ENCODE measurements at regions not wholly inside any gene's neighbourhood (a gene's known extent, or its start where the extent isn't known, plus 50 kb on each side); places are given as distances from the start of the nearest gene placed in this dataset.

DNA sequence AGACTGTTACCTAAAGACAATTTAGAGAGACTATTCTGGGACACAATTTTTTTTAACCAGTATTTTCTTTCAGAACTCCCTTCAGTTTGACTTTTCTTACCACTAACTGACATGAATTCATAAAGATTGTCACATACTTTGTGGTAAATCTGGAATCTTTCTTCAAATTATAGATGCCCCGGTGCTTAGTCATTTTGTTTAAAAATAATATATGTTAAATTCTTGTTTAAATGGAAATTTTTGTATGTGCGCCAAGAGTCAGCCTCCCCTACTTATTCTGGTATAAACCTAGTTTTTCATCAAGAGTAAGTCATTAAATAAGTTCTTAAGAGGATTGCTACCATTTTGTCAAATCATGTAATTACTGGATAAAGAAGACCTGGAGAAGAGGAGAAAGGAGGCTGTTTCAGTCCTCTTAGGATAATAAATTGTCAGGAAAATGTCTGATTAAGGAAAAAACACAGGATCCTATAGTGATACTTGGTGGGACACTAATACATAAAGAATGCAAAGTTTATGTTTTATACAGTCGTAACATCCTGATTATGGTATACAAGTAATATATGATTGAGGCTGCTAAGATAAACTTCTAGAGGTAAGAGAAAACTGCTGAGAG, 424.4 kb downstream of the PMP22 start:
- H3K9me3 ChIP-seq (ENCODE audit: control insufficient read depth in 1 of 2, low read length in 2 of 2): no peaks in the 10 kb centered on the region
- no peaks in the 10 kb centered on the region for H3K36me3 ChIP-seq (ENCODE audit: control insufficient read depth in 1 of 2, insufficient read depth in 2 of 2, low read length in 2 of 2)
- H3K27me3 ChIP-seq (ENCODE audit: low read depth, low read length): no peaks in the 10 kb centered on the region
- H3K4me3 ChIP-seq (ENCODE audit: low read depth in 1 of 2, low read length in 2 of 2): no peak overlapping the region
- no peak overlapping the region for H3K27ac ChIP-seq (ENCODE audit: low read length)
- H3K4me1 ChIP-seq (ENCODE audit: control insufficient read depth in 1 of 2, insufficient read depth in 2 of 2, low read length in 2 of 2): no peaks in the 10 kb centered on the region

DNA sequence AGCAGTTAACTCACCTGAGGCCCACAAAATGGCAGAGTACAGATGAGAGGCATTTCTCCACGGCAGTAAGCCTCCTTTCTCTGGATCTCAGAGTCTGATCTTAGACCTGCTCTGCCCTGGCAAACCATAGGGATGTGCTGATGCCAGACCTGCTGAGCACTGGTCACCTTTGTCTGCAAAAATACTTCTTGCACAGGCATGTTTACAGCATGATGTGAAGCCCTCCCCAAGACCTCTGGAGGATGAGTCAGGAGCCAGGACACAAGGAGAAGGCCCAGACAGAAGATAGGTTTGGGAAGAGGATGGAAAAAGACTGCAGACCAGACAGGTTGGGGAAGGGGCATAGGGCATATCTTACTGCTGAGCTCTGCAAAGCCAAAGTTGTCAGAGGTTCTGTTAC, 426.6 kb downstream of the PMP22 start:
- Histone ChIP-seq H3K4me3 (ENCODE audit: low read depth in 1 of 2, low read length in 2 of 2) (no peak overlapping the region), H3K4me1 (ENCODE audit: control insufficient read depth in 1 of 2, insufficient read depth in 2 of 2, low read length in 2 of 2) (no peaks in the 10 kb centered on the region), H3K27ac (ENCODE audit: low read length) (no peak overlapping the region), H3K36me3 (ENCODE audit: control insufficient read depth in 1 of 2, insufficient read depth in 2 of 2, low read length in 2 of 2) (no peaks in the 10 kb centered on the region), H3K27me3 (ENCODE audit: low read depth, low read length) (no peaks in the 10 kb centered on the region), H3K9me3 (ENCODE audit: control insufficient read depth in 1 of 2, low read length in 2 of 2) (no peaks in the 10 kb centered on the region)

DNA sequence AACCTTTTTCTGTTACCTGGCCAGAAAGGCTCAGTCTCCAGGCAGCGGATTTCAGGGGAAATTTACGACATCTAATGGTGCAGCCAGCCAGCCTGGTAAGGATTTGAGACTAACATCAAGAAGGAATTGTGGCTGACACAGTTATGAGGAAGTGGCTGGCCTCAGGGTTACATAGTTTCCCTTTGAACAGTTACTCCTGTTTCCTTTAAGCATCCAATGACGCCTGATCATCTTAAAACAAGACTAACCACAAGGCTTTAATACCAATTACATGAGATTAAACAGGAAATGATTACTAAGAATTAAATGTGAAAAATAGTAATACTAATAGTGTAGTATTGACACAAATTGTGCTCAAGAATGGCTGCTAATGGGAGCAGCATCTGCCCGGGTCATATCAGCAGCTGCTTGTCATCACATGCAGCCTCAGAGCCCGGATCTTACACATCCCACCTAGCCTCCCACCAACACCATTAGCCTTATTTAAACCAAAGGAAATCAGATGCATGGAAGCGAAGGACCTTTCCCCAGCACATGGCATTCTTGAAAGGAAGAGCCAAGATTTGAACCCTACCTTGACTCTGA, 431.8 kb downstream of the PMP22 start:
- H3K4me3 ChIP-seq (ENCODE audit: low read depth in 1 of 2, low read length in 2 of 2): no peak overlapping the region
- H3K27me3 ChIP-seq (ENCODE audit: low read depth, low read length): no peaks in the 10 kb centered on the region
- no peaks in the 10 kb centered on the region for H3K9me3 ChIP-seq (ENCODE audit: control insufficient read depth in 1 of 2, low read length in 2 of 2)
- H3K27ac ChIP-seq (ENCODE audit: low read length): no peak overlapping the region
- H3K36me3 ChIP-seq (ENCODE audit: control insufficient read depth in 1 of 2, insufficient read depth in 2 of 2, low read length in 2 of 2): no peaks in the 10 kb centered on the region
- no peaks in the 10 kb centered on the region for H3K4me1 ChIP-seq (ENCODE audit: control insufficient read depth in 1 of 2, insufficient read depth in 2 of 2, low read length in 2 of 2)

DNA sequence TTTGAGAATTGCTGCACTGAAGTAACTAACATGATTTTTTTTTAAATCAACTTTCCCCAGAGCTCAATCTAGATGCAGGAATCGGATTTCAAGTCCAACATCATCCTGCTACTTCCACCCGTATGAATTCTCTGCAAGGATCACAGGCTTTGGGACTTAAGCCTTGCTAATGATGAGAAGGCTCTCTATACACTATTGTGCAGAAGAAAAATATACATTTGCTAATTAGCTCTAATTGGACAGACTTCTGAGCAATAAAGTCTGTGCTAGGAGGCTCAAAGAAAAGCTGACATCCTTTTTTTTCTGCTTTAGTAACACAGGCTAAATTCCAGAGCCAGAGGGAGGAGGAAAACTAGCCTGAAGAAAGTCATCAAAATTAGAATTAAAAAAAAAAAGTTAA, 433.6 kb downstream of the PMP22 start:
- Histone ChIP-seq H3K36me3 (ENCODE audit: control insufficient read depth in 1 of 2, insufficient read depth in 2 of 2, low read length in 2 of 2) (no peaks in the 10 kb centered on the region), H3K9me3 (ENCODE audit: control insufficient read depth in 1 of 2, low read length in 2 of 2) (no peaks in the 10 kb centered on the region), H3K4me3 (ENCODE audit: low read depth in 1 of 2, low read length in 2 of 2) (no peak overlapping the region), H3K27me3 (ENCODE audit: low read depth, low read length) (no peaks in the 10 kb centered on the region), H3K27ac (ENCODE audit: low read length) (no peak overlapping the region), H3K4me1 (ENCODE audit: control insufficient read depth in 1 of 2, insufficient read depth in 2 of 2, low read length in 2 of 2) (no peaks in the 10 kb centered on the region)

- no peaks in the 10 kb centered on the region for H3K36me3 ChIP-seq (ENCODE audit: control insufficient read depth in 1 of 2, insufficient read depth in 2 of 2, low read length in 2 of 2)
- no peaks in the 10 kb centered on the region for H3K27me3 ChIP-seq (ENCODE audit: low read depth, low read length)
- H3K4me1 ChIP-seq (ENCODE audit: control insufficient read depth in 1 of 2, insufficient read depth in 2 of 2, low read length in 2 of 2): no peaks in the 10 kb centered on the region
- H3K9me3 ChIP-seq (ENCODE audit: control insufficient read depth in 1 of 2, low read length in 2 of 2): peaks cover 0 to 6% of the 10 kb centered on the region in 2 donors
- H3K4me3 ChIP-seq (ENCODE audit: low read depth in 1 of 2, low read length in 2 of 2): no peak overlapping the region
- H3K27ac ChIP-seq (ENCODE audit: low read length): no peak overlapping the region
Measured at GRCh38 chr17:14827396-14827919, 437.7 kb downstream of the PMP22 start.

DNA sequence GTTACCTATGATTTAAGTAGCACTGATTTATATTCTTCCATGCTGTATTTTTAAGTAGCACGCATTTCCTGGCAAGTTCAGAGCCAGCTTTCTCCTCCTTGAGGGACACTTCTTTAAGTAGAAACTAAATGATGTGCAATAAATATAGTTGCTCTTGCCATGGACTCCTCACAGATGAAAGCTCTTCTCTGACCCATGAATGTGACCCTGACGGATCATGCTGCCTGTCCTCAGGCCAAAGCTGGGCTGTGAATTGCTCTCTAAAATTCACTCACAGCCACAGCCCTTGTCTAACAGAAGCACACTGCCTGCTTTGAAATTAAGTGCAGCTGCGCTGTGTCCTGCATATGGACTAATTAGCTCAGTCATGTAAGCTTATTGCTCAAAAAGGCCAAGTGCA, 438.8 kb downstream of the PMP22 start:
- Histone ChIP-seq H3K27me3 (ENCODE audit: low read depth, low read length) (no peaks in the 10 kb centered on the region), H3K4me1 (ENCODE audit: control insufficient read depth in 1 of 2, insufficient read depth in 2 of 2, low read length in 2 of 2) (no peaks in the 10 kb centered on the region), H3K9me3 (ENCODE audit: control insufficient read depth in 1 of 2, low read length in 2 of 2) (peaks cover 0 to 8% of the 10 kb centered on the region in 2 donors), H3K4me3 (ENCODE audit: low read depth in 1 of 2, low read length in 2 of 2) (no peak overlapping the region), H3K27ac (ENCODE audit: low read length) (no peak overlapping the region), H3K36me3 (ENCODE audit: control insufficient read depth in 1 of 2, insufficient read depth in 2 of 2, low read length in 2 of 2) (no peaks in the 10 kb centered on the region)

DNA sequence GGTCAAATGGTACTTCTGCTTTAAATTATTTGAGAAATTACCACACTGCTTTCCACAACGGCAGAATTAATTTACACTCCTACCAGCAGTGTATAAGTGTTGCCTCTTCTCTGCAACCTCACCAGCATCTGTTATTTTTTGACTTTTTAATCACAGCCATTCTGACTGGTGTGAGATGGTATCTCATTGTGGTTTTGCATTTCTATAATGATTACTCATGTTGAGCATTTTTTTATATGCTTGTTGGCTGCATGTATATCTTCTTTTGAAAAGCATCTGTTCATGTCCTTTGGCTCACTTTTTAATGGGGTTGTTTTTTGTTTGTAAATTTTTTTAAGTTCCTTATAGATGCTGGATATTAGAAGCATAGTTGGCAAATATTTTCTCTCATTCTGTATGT, 446.7 kb downstream of the PMP22 start:
- Histone ChIP-seq H3K27ac (ENCODE audit: low read length) (no peak overlapping the region), H3K27me3 (ENCODE audit: low read depth, low read length) (no peaks in the 10 kb centered on the region), H3K36me3 (ENCODE audit: control insufficient read depth in 1 of 2, insufficient read depth in 2 of 2, low read length in 2 of 2) (no peaks in the 10 kb centered on the region), H3K4me3 (ENCODE audit: low read depth in 1 of 2, low read length in 2 of 2) (no peak overlapping the region), H3K9me3 (ENCODE audit: control insufficient read depth in 1 of 2, low read length in 2 of 2) (peaks cover 0 to 7% of the 10 kb centered on the region in 2 donors), H3K4me1 (ENCODE audit: control insufficient read depth in 1 of 2, insufficient read depth in 2 of 2, low read length in 2 of 2) (no peaks in the 10 kb centered on the region)

- Histone ChIP-seq H3K27ac (ENCODE audit: low read length) (no peak overlapping the region), H3K36me3 (ENCODE audit: control insufficient read depth in 1 of 2, insufficient read depth in 2 of 2, low read length in 2 of 2) (no peaks in the 10 kb centered on the region), H3K9me3 (ENCODE audit: control insufficient read depth in 1 of 2, low read length in 2 of 2) (peaks cover 0 to 10% of the 10 kb centered on the region in 2 donors), H3K27me3 (ENCODE audit: low read depth, low read length) (no peaks in the 10 kb centered on the region), H3K4me1 (ENCODE audit: control insufficient read depth in 1 of 2, insufficient read depth in 2 of 2, low read length in 2 of 2) (no peaks in the 10 kb centered on the region), H3K4me3 (ENCODE audit: low read depth in 1 of 2, low read length in 2 of 2) (no peak overlapping the region)
Measured at GRCh38 chr17:14815079-14815478, 450.0 kb downstream of the PMP22 start.

DNA sequence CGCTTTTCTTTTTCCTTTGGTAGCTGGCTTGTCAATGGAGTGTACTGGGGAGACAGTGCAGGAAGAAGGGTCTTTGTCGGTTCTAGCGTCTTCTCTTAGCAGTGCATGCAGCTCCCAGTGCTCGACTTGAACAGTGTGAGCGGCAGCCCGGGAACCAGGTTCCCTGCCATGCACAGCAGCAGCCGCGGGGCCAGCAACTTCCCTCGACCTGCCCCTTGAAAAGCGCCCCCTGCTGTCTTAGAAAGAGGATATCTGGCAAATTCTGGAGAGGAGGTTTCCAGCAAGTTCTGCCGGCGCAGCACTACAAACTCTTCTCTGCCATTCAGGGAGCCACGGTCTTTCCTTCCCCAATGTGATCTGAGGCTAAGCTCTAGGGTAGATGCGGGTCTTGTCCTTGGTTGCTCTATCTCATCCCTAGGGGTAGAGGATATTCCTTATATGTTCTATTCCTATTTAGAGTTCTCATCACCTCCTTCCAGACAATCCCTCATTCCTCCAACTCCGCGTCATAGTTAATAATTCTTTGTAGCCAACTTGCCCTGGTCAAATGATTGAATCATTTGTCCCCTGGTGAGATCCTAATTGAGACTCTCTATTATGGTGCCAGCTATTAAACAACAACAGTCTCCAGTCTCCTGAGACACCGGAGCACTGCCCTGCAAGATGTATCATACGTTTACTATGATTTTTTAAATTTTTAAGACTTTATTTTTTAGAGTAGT, 451.3 kb downstream of the PMP22 start:
- Histone ChIP-seq H3K27ac (ENCODE audit: low read length) (no peak overlapping the region), H3K36me3 (ENCODE audit: control insufficient read depth in 1 of 2, insufficient read depth in 2 of 2, low read length in 2 of 2) (no peaks in the 10 kb centered on the region), H3K9me3 (ENCODE audit: control insufficient read depth in 1 of 2, low read length in 2 of 2) (peaks cover under 1 to 4% of the 10 kb centered on the region in 2 donors), H3K27me3 (ENCODE audit: low read depth, low read length) (no peaks in the 10 kb centered on the region), H3K4me1 (ENCODE audit: control insufficient read depth in 1 of 2, insufficient read depth in 2 of 2, low read length in 2 of 2) (no peaks in the 10 kb centered on the region), H3K4me3 (ENCODE audit: low read depth in 1 of 2, low read length in 2 of 2) (no peak overlapping the region)

DNA sequence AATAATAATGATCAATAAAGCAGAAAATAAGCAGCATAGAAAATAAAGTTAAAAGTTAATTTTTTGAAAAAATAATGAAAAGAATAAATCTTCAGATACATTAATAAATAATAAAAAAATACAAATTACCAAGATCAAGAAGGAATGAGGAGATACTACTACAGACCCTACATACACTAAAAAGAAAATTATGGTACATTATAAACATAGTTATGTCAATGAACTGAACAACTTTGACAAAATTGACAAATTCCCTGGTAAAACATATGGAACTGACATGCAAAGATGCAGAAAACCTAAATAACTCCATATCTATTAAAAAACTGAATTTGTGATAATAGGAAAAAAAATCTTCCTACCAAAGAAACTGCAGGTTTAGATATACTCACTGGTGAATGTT, 456.7 kb downstream of the PMP22 start:
- Histone ChIP-seq H3K27me3 (ENCODE audit: low read depth, low read length) (no peaks in the 10 kb centered on the region), H3K4me3 (ENCODE audit: low read depth in 1 of 2, low read length in 2 of 2) (no peak overlapping the region), H3K36me3 (ENCODE audit: control insufficient read depth in 1 of 2, insufficient read depth in 2 of 2, low read length in 2 of 2) (no peaks in the 10 kb centered on the region), H3K27ac (ENCODE audit: low read length) (no peak overlapping the region), H3K4me1 (ENCODE audit: control insufficient read depth in 1 of 2, insufficient read depth in 2 of 2, low read length in 2 of 2) (no peaks in the 10 kb centered on the region), H3K9me3 (ENCODE audit: control insufficient read depth in 1 of 2, low read length in 2 of 2) (peaks cover 4% of the 10 kb centered on the region in 2 donors)

GRCh38 chr17:14805348-14805747, 459.8 kb downstream of the PMP22 start:
- H3K27ac ChIP-seq (ENCODE audit: low read length): no peak overlapping the region
- H3K4me1 ChIP-seq (ENCODE audit: control insufficient read depth in 1 of 2, insufficient read depth in 2 of 2, low read length in 2 of 2): no peaks in the 10 kb centered on the region
- H3K27me3 ChIP-seq (ENCODE audit: low read depth, low read length): no peaks in the 10 kb centered on the region

More at GRCh38 chr17:14805348-14805747, 459.8 kb downstream of the PMP22 start:
- H3K36me3 ChIP-seq (ENCODE audit: control insufficient read depth in 1 of 2, insufficient read depth in 2 of 2, low read length in 2 of 2): no peaks in the 10 kb centered on the region
- H3K9me3 ChIP-seq (ENCODE audit: control insufficient read depth in 1 of 2, low read length in 2 of 2): peaks cover 0 to 8% of the 10 kb centered on the region in 2 donors
- H3K4me3 ChIP-seq (ENCODE audit: low read depth in 1 of 2, low read length in 2 of 2): no peak overlapping the region
